HUES6 (cell line): ENCODE measurements at regions not wholly inside any gene's neighbourhood (a gene's known extent, or its start where the extent isn't known, plus 50 kb on each side); places are given as distances from the start of the nearest gene placed in this dataset.
"Not testable (repeated sequence)": the region's sequence is repeated elsewhere in the genome, so short reads cannot be mapped to it uniquely, and the experiment has no call there.

Source experiments
- H3K27ac ChIP-seq: 2 replicates; pipeline ENCODE4 v1.7.0; 2013; ENCODE audit warnings: low read depth, mild to moderate bottlenecking, low read length, inconsistent platforms
- H3K27me3 ChIP-seq: 2 replicates; pipeline ENCODE4 v1.6.1; 2013; ENCODE audit warnings: low read length; ENCODE audit not compliant: control insufficient read depth, insufficient read depth
- H3K36me3 ChIP-seq: 2 replicates; pipeline ENCODE4 v1.6.1; 2013; ENCODE audit warnings: low read length; ENCODE audit not compliant: control insufficient read depth, insufficient read depth
- H3K4me1 ChIP-seq: 2 replicates; pipeline ENCODE4 v1.6.1; 2013; ENCODE audit warnings: low read length; ENCODE audit not compliant: control insufficient read depth, insufficient read depth
- H3K4me3 ChIP-seq: 2 replicates; pipeline ENCODE4 v1.5.1; 2013; ENCODE audit warnings: low read depth, low read length
- H3K9ac ChIP-seq: one replicate; pipeline ENCODE4 v1.6.1; 2013; ENCODE audit warnings: mild to moderate bottlenecking, low read length
- H3K9me3 ChIP-seq: 2 replicates; pipeline ENCODE4 v1.6.1; 2013; ENCODE audit warnings: low read depth, low read length; ENCODE audit not compliant: control insufficient read depth, insufficient read depth

GRCh38 chr1:80540149-80540548 is 1260.6 kb upstream of the ADGRL2 start:
- no peaks in the 10 kb centered on the region for H3K9me3 ChIP-seq

GRCh38 chr1:80539298-80539697 is 1261.4 kb upstream of the ADGRL2 start:
- not testable (repeated sequence) for H3K27me3 ChIP-seq

More at GRCh38 chr1:80540149-80540548, 1260.6 kb upstream of the ADGRL2 start:
- Histone ChIP-seq H3K27ac (no peak overlapping the region), H3K4me1 (peaks cover 23% of the 10 kb centered on the region), H3K27me3 (no peaks in the 10 kb centered on the region), H3K4me3 (no peak overlapping the region), H3K36me3 (no peaks in the 10 kb centered on the region), H3K9ac (no peak overlapping the region)

GRCh38 chr1:80536461-80536860 is 1264.3 kb upstream of the ADGRL2 start:
- Histone ChIP-seq H3K9me3 (no peaks in the 10 kb centered on the region), H3K4me3 (no peak overlapping the region), H3K27me3 (no peaks in the 10 kb centered on the region), H3K9ac (no peak overlapping the region), H3K36me3 (no peaks in the 10 kb centered on the region), H3K27ac (no peak overlapping the region), H3K4me1 (peaks cover 49% of the 10 kb centered on the region)

More at GRCh38 chr1:80539298-80539697, 1261.4 kb upstream of the ADGRL2 start:
- H3K4me3 ChIP-seq, H3K27ac ChIP-seq, H3K9ac ChIP-seq, H3K9me3 ChIP-seq, H3K36me3 ChIP-seq: not testable (repeated sequence)
- H3K4me1 ChIP-seq, result peaks cover 32% of the 10 kb centered on the region

GRCh38 chr1:80535466-80535865 is 1265.3 kb upstream of the ADGRL2 start:
- Histone ChIP-seq H3K4me1 (peaks cover 49% of the 10 kb centered on the region), H3K27me3 (no peaks in the 10 kb centered on the region), H3K9ac (no peak overlapping the region), H3K27ac (peak overlapping the region; percentile 45; the same call in 1 of the 2 replicates), H3K9me3 (no peaks in the 10 kb centered on the region), H3K36me3 (no peaks in the 10 kb centered on the region), H3K4me3 (no peak overlapping the region)

GRCh38 chr1:80534606-80535360 is 1266.0 kb upstream of the ADGRL2 start:
- peak overlapping the region; percentile 45 for H3K27ac ChIP-seq
- H3K9ac ChIP-seq, result no peak overlapping the region
- H3K27me3 ChIP-seq, result no peaks in the 10 kb centered on the region
- H3K4me3 ChIP-seq, result no peak overlapping the region
- H3K4me1 ChIP-seq, result peaks cover 49% of the 10 kb centered on the region
- H3K36me3 ChIP-seq, result no peaks in the 10 kb centered on the region
- H3K9me3 ChIP-seq, result no peaks in the 10 kb centered on the region

- Histone ChIP-seq H3K9ac (no peak overlapping the region), H3K27me3 (no peaks in the 10 kb centered on the region), H3K4me1 (peaks cover 49% of the 10 kb centered on the region), H3K36me3 (no peaks in the 10 kb centered on the region), H3K4me3 (no peak overlapping the region), H3K27ac (no peak overlapping the region), H3K9me3 (no peaks in the 10 kb centered on the region)
These were observed 1266.9 kb upstream of the ADGRL2 start for GRCh38 chr1:80533775-80534334.

GRCh38 chr1:80533093-80533492 is 1267.6 kb upstream of the ADGRL2 start:
- Histone ChIP-seq H3K4me3 (no peak overlapping the region), H3K27me3 (no peaks in the 10 kb centered on the region), H3K9me3 (no peaks in the 10 kb centered on the region), H3K9ac (no peak overlapping the region), H3K36me3 (no peaks in the 10 kb centered on the region), H3K27ac (no peak overlapping the region; the same call in 1 of the 2 replicates), H3K4me1 (peaks cover 49% of the 10 kb centered on the region)

- Histone ChIP-seq H3K27me3 (no peaks in the 10 kb centered on the region), H3K9me3 (no peaks in the 10 kb centered on the region), H3K36me3 (no peaks in the 10 kb centered on the region), H3K27ac (no peak overlapping the region), H3K4me1 (peaks cover 36% of the 10 kb centered on the region), H3K9ac (no peak overlapping the region), H3K4me3 (no peak overlapping the region)
These were observed 1269.6 kb upstream of the ADGRL2 start for GRCh38 chr1:80531182-80531581.

- Histone ChIP-seq H3K9me3 (no peaks in the 10 kb centered on the region), H3K27ac (no peak overlapping the region), H3K27me3 (no peaks in the 10 kb centered on the region), H3K4me1 (peaks cover 20% of the 10 kb centered on the region), H3K9ac (no peak overlapping the region), H3K4me3 (no peak overlapping the region), H3K36me3 (no peaks in the 10 kb centered on the region)
These were observed 1271.2 kb upstream of the ADGRL2 start for GRCh38 chr1:80529546-80529945.

GRCh38 chr1:80523861-80524260 is 1276.9 kb upstream of the ADGRL2 start:
- Histone ChIP-seq H3K4me3 (no peak overlapping the region), H3K9ac (no peak overlapping the region), H3K36me3 (no peaks in the 10 kb centered on the region), H3K27me3 (no peaks in the 10 kb centered on the region), H3K9me3 (no peaks in the 10 kb centered on the region), H3K4me1 (no peaks in the 10 kb centered on the region), H3K27ac (no peak overlapping the region)

- H3K9ac ChIP-seq, H3K9me3 ChIP-seq, H3K4me3 ChIP-seq, H3K27ac ChIP-seq, H3K27me3 ChIP-seq, H3K36me3 ChIP-seq, H3K4me1 ChIP-seq: not testable (repeated sequence)
These were observed 1277.7 kb upstream of the ADGRL2 start for GRCh38 chr1:80523071-80523470.
